ENCODE measurements at regions not wholly inside any gene's neighbourhood (a gene's known extent, or its start where the extent isn't known, plus 50 kb on each side); places are given as distances from the start of the nearest gene placed in this dataset.

GRCh38 chr6:22891934-22892333 lies 322.6 kb downstream of the HDGFL1 start:
- 100% methylated on average over 1 of the region's 4 CpGs for WGBS (ENCODE audit: insufficient coverage, low lambda C conversion rate)
- Histone ChIP-seq H3K27ac (ENCODE audit: low read length) (no peak overlapping the region), H3K9me3 (ENCODE audit: control insufficient read depth, low read depth, low read length) (no peaks in the 10 kb centered on the region), H3K36me3 (ENCODE audit: control insufficient read depth, insufficient read depth, low read length) (no peaks in the 10 kb centered on the region), H3K4me3 (ENCODE audit: low read length) (no peak overlapping the region), H3K27me3 (ENCODE audit: control insufficient read depth, insufficient read depth, low read length) (no peaks in the 10 kb centered on the region), H3K4me1 (ENCODE audit: control insufficient read depth, insufficient read depth, low read length) (no peaks in the 10 kb centered on the region)
- DNase-seq, result no peak

- no peak for DNase-seq
- H3K36me3 ChIP-seq (ENCODE audit: control insufficient read depth, insufficient read depth, low read length), result no peaks in the 10 kb centered on the region
- no peak overlapping the region for H3K4me3 ChIP-seq (ENCODE audit: low read length)
- H3K27me3 ChIP-seq (ENCODE audit: control insufficient read depth, insufficient read depth, low read length), result no peaks in the 10 kb centered on the region
- H3K27ac ChIP-seq (ENCODE audit: low read length), result no peak overlapping the region
- WGBS (ENCODE audit: insufficient coverage, low lambda C conversion rate), result no CpG with 5 or more reads among the region's 2 CpGs
- H3K4me1 ChIP-seq (ENCODE audit: control insufficient read depth, insufficient read depth, low read length), result no peaks in the 10 kb centered on the region
- no peaks in the 10 kb centered on the region for H3K9me3 ChIP-seq (ENCODE audit: control insufficient read depth, low read depth, low read length)
Measured at GRCh38 chr6:22892452-22892851, 323.1 kb downstream of the HDGFL1 start.

- H3K36me3 ChIP-seq (ENCODE audit: control insufficient read depth, insufficient read depth, low read length), result no peaks in the 10 kb centered on the region
- DNase-seq, result no peak
- no peak overlapping the region for H3K27ac ChIP-seq (ENCODE audit: low read length)
- H3K4me3 ChIP-seq (ENCODE audit: low read length), result no peak overlapping the region
- H3K9me3 ChIP-seq (ENCODE audit: control insufficient read depth, low read depth, low read length), result no peaks in the 10 kb centered on the region
- WGBS (ENCODE audit: insufficient coverage, low lambda C conversion rate), result no CpG with 5 or more reads among the region's 3 CpGs
- H3K27me3 ChIP-seq (ENCODE audit: control insufficient read depth, insufficient read depth, low read length), result no peaks in the 10 kb centered on the region
- no peaks in the 10 kb centered on the region for H3K4me1 ChIP-seq (ENCODE audit: control insufficient read depth, insufficient read depth, low read length)
Measured at GRCh38 chr6:22896696-22897095, 327.3 kb downstream of the HDGFL1 start.

GRCh38 chr6:22899426-22899825 lies 330.1 kb downstream of the HDGFL1 start:
- Histone ChIP-seq H3K27me3 (ENCODE audit: control insufficient read depth, insufficient read depth, low read length) (no peaks in the 10 kb centered on the region), H3K36me3 (ENCODE audit: control insufficient read depth, insufficient read depth, low read length) (no peaks in the 10 kb centered on the region), H3K9me3 (ENCODE audit: control insufficient read depth, low read depth, low read length) (no peaks in the 10 kb centered on the region), H3K4me3 (ENCODE audit: low read length) (no peak overlapping the region), H3K27ac (ENCODE audit: low read length) (no peak overlapping the region), H3K4me1 (ENCODE audit: control insufficient read depth, insufficient read depth, low read length) (no peaks in the 10 kb centered on the region)
- no peak for DNase-seq
- no CpG with 5 or more reads among the region's 1 CpG for WGBS (ENCODE audit: insufficient coverage, low lambda C conversion rate)

- H3K4me1 ChIP-seq (ENCODE audit: control insufficient read depth, insufficient read depth, low read length), result no peaks in the 10 kb centered on the region
- H3K27ac ChIP-seq (ENCODE audit: low read length), result no peak overlapping the region
- H3K9me3 ChIP-seq (ENCODE audit: control insufficient read depth, low read depth, low read length), result no peaks in the 10 kb centered on the region
- no peaks in the 10 kb centered on the region for H3K36me3 ChIP-seq (ENCODE audit: control insufficient read depth, insufficient read depth, low read length)
- no peak for DNase-seq
- 93% methylated on average over 3 of the region's 3 CpGs for WGBS (ENCODE audit: insufficient coverage, low lambda C conversion rate)
- no peaks in the 10 kb centered on the region for H3K27me3 ChIP-seq (ENCODE audit: control insufficient read depth, insufficient read depth, low read length)
- H3K4me3 ChIP-seq (ENCODE audit: low read length), result no peak overlapping the region
Measured at GRCh38 chr6:22903826-22904225, 334.5 kb downstream of the HDGFL1 start.

- no peak for DNase-seq
- H3K27me3 ChIP-seq (ENCODE audit: control insufficient read depth, insufficient read depth, low read length), result no peaks in the 10 kb centered on the region
- no peak overlapping the region for H3K4me3 ChIP-seq (ENCODE audit: low read length)
- no peaks in the 10 kb centered on the region for H3K36me3 ChIP-seq (ENCODE audit: control insufficient read depth, insufficient read depth, low read length)
- WGBS (ENCODE audit: insufficient coverage, low lambda C conversion rate), result 75% methylated on average over 4 of the region's 5 CpGs
- no peaks in the 10 kb centered on the region for H3K4me1 ChIP-seq (ENCODE audit: control insufficient read depth, insufficient read depth, low read length)
- no peaks in the 10 kb centered on the region for H3K9me3 ChIP-seq (ENCODE audit: control insufficient read depth, low read depth, low read length)
- no peak overlapping the region for H3K27ac ChIP-seq (ENCODE audit: low read length)
Measured at GRCh38 chr6:22904431-22904830, 335.1 kb downstream of the HDGFL1 start.

GRCh38 chr6:22906091-22906549 lies 336.8 kb downstream of the HDGFL1 start:
- WGBS (ENCODE audit: insufficient coverage, low lambda C conversion rate), result no CpG with 5 or more reads among the region's 3 CpGs
- no peaks in the 10 kb centered on the region for H3K36me3 ChIP-seq (ENCODE audit: control insufficient read depth, insufficient read depth, low read length)
- no peaks in the 10 kb centered on the region for H3K4me1 ChIP-seq (ENCODE audit: control insufficient read depth, insufficient read depth, low read length)
- no peak overlapping the region for H3K4me3 ChIP-seq (ENCODE audit: low read length)
- no peaks in the 10 kb centered on the region for H3K27me3 ChIP-seq (ENCODE audit: control insufficient read depth, insufficient read depth, low read length)
- peak; percentile 27 to 69 for DNase-seq
- H3K9me3 ChIP-seq (ENCODE audit: control insufficient read depth, low read depth, low read length), result no peaks in the 10 kb centered on the region
- H3K27ac ChIP-seq (ENCODE audit: low read length), result no peak overlapping the region

GRCh38 chr6:22907085-22907484 lies 337.7 kb downstream of the HDGFL1 start:
- Histone ChIP-seq H3K27me3 (ENCODE audit: control insufficient read depth, insufficient read depth, low read length) (no peaks in the 10 kb centered on the region), H3K27ac (ENCODE audit: low read length) (no peak overlapping the region), H3K36me3 (ENCODE audit: control insufficient read depth, insufficient read depth, low read length) (no peaks in the 10 kb centered on the region), H3K4me3 (ENCODE audit: low read length) (no peak overlapping the region), H3K4me1 (ENCODE audit: control insufficient read depth, insufficient read depth, low read length) (no peaks in the 10 kb centered on the region), H3K9me3 (ENCODE audit: control insufficient read depth, low read depth, low read length) (no peaks in the 10 kb centered on the region)
- WGBS (ENCODE audit: insufficient coverage, low lambda C conversion rate), result 100% methylated on average over 1 of the region's 1 CpG
- DNase-seq, result no peak

- Histone ChIP-seq H3K36me3 (ENCODE audit: control insufficient read depth, insufficient read depth, low read length) (no peaks in the 10 kb centered on the region), H3K27ac (ENCODE audit: low read length) (no peak overlapping the region), H3K4me3 (ENCODE audit: low read length) (no peak overlapping the region), H3K27me3 (ENCODE audit: control insufficient read depth, insufficient read depth, low read length) (no peaks in the 10 kb centered on the region), H3K4me1 (ENCODE audit: control insufficient read depth, insufficient read depth, low read length) (no peaks in the 10 kb centered on the region), H3K9me3 (ENCODE audit: control insufficient read depth, low read depth, low read length) (no peaks in the 10 kb centered on the region)
- DNase-seq, result no peak
- WGBS (ENCODE audit: insufficient coverage, low lambda C conversion rate), result no CpG with 5 or more reads among the region's 4 CpGs
Measured at GRCh38 chr6:22910370-22910769, 341.0 kb downstream of the HDGFL1 start.

GRCh38 chr6:22913612-22914011 lies 344.2 kb downstream of the HDGFL1 start:
- H3K4me1 ChIP-seq (ENCODE audit: control insufficient read depth, insufficient read depth, low read length), result no peaks in the 10 kb centered on the region
- no peaks in the 10 kb centered on the region for H3K9me3 ChIP-seq (ENCODE audit: control insufficient read depth, low read depth, low read length)
- DNase-seq, result no peak
- no peaks in the 10 kb centered on the region for H3K36me3 ChIP-seq (ENCODE audit: control insufficient read depth, insufficient read depth, low read length)
- H3K27ac ChIP-seq (ENCODE audit: low read length), result no peak overlapping the region
- 67% methylated on average over 1 of the region's 2 CpGs for whole genome bisulfite sequencing (ENCODE audit: insufficient coverage, low lambda C conversion rate)
- H3K27me3 ChIP-seq (ENCODE audit: control insufficient read depth, insufficient read depth, low read length), result no peaks in the 10 kb centered on the region
- no peak overlapping the region for H3K4me3 ChIP-seq (ENCODE audit: low read length)

- Histone ChIP-seq H3K27ac (ENCODE audit: low read length) (no peak overlapping the region), H3K27me3 (ENCODE audit: control insufficient read depth, insufficient read depth, low read length) (no peaks in the 10 kb centered on the region), H3K4me3 (ENCODE audit: low read length) (no peak overlapping the region), H3K4me1 (ENCODE audit: control insufficient read depth, insufficient read depth, low read length) (no peaks in the 10 kb centered on the region), H3K36me3 (ENCODE audit: control insufficient read depth, insufficient read depth, low read length) (no peaks in the 10 kb centered on the region), H3K9me3 (ENCODE audit: control insufficient read depth, low read depth, low read length) (no peaks in the 10 kb centered on the region)
- DNase-seq, result no peak
- no CpG with 5 or more reads among the region's 2 CpGs for WGBS (ENCODE audit: insufficient coverage, low lambda C conversion rate)
Measured at GRCh38 chr6:22917344-22917743, 348.0 kb downstream of the HDGFL1 start.

All from large intestine (tissue), 3 donors.